Heart left ventricle (tissue), 16 donors: ENCODE measurements at regions not wholly inside any gene's neighbourhood (a gene's known extent, or its start where the extent isn't known, plus 50 kb on each side); places are given as distances from the start of the nearest gene placed in this dataset.

Experiments used
- ATAC-seq, 4 donors: fragments of 200-7000 bp; cut with Tn5 transposase; one replicate each; pipeline ENCODE4 v1.9.1; 2020 to 2022; ENCODE audit warnings: moderate library complexity in 4 of 4, mild to moderate bottlenecking in 3 of 4, moderate number of reproducible peaks in 1 of 4
- DNase-seq, 5 donors: peaks; one replicate each; pipeline ENCODE4 v3.0.0-alpha.2; 2020
- H3K27ac ChIP-seq, 12 donors: fragments of 200-600 bp; sonication (generic) in 4 of 12; one replicate each; pipeline versions ENCODE4 v1.5.0 to v1.8.0; 2016 to 2022; ENCODE audit warnings: mild to moderate bottlenecking in 2 of 12
- H3K27me3 ChIP-seq, 9 donors: fragments of 200-600 bp; sonication (generic) in 2 of 9; one replicate each; pipeline versions ENCODE4 v1.5.1 to v1.8.0; 2016 to 2022; ENCODE audit warnings: mild to moderate bottlenecking in 3 of 9
- H3K36me3 ChIP-seq, 9 donors: fragments of 200-600 bp; sonication (generic) in 2 of 9; one replicate each; pipeline versions ENCODE4 v1.5.0 to v1.8.0; 2018 to 2022; ENCODE audit warnings: mild to moderate bottlenecking in 2 of 9
- H3K4me1 ChIP-seq, 12 donors: fragments of 200-600 bp; sonication (generic) in 4 of 12; one replicate each; pipeline versions ENCODE4 v1.5.0 to v1.8.0; 2016 to 2022; ENCODE audit warnings: mild to moderate bottlenecking in 3 of 12
- H3K4me3 ChIP-seq, 12 donors: fragments of 200-600 bp; sonication (generic) in 4 of 12; one replicate each; pipeline versions ENCODE4 v1.5.0 to v1.8.0; 2017 to 2022; ENCODE audit warnings: mild to moderate bottlenecking in 9 of 12, moderate library complexity in 4 of 12
- H3K9me3 ChIP-seq, 12 donors: fragments of 200-600 bp; sonication (generic) in 4 of 12; one replicate each; pipeline versions ENCODE4 v1.5.0 to v1.8.0; 2016 to 2022; ENCODE audit warnings: mild to moderate bottlenecking in 1 of 12
- POLR2A ChIP-seq, 2 donors: fragments of 450-650 bp; IDR thresholded peaks; one replicate each; pipeline ENCODE4 v1.6.1; 2017; ENCODE audit warnings: antibody characterized with exemption in 2 of 2, mild to moderate bottlenecking in 2 of 2, moderate library complexity in 2 of 2
- WGBS, 4 donors: extraction: QIAGEN DNeasy Blood & Tissue Kit in 2 of 4; methylation state at CpG; one replicate each; pipeline versions ENCODE4 v1.1.5 to v1.1.7; 2013 to 2018; 5-methylcytosine and 5-hydroxymethylcytosine counted together
- intact Hi-C, 10 donors: fragments of 100-400 bp; cut with DNase I; formaldehyde crosslinking; loops; one replicate each; pipeline versions ENCODE4 v1.11.1 to v1.14.2; 2022
- TF ChIP-seq, protein P1 (sequence below), 12 donors: fragments of 200-600 bp; sonication (generic) in 4 of 12; IDR thresholded peaks; one replicate each; pipeline versions ENCODE4 v1.5.0 to v1.8.0; 2018 to 2022; ENCODE audit warnings: antibody characterized with exemption in 12 of 12, mild to moderate bottlenecking in 5 of 12
- donor health status: ischemic (EF 13 %, LVEDD 7.1; RV severe dilation, severe dysfunction).
- donor health status: healthy with polysubstance abuse.
- donor health status: DM: no; HTN: yes; CAD: no.
- donor health status: DM: no; HTN: no; CAD: no.
- donor health status: ischemic (EF 25% LVEDD 6.9; RV normal size, moderate dysfunction).
- donor health status: ischemic (EF 25% LVEDD 5.7; RV mildly dilated, moderate dysfunction).
- donor health status: healthy.
- donor health status: DM: yes; HTN: yes; CAD: no.
- donor health status: ischemic (EF 35%, LVEDD 5.7; RV mildly dilated, moderate dysfunction).
- donor health status: nonischemic (EF 11% LVEDD 7.7; RV severe dilation, severe dysfunction).
- donor health status: DM: yes; HTN: yes; CAD: no.
- donor health status: PGD.
- donor health status: ischemic (EF 29% LVEDD 5.4; RV normal size, mild dysfunction).
- donor health status: nonischemic (EF 23%, LVEDD 6.1; RV moderate dilation, normal function).

DNA sequence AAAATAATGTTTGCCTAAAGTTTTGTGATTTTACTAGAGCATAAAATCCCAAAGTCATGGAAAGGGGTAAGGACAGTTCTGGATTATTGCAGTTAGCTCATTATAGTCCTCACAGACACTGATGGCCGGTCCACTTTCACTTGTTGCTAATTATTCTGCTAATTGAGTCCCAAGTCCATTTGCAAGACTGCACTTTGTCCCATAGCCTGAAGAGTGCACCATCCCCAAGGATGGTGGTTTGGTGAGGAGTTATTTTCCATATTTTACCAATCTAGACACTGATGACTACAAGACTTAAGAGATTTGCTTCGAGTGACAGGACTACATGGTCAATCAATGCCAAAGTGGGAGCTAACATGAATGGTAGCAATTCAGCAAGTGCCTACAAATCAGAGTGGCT, 181.8 kb upstream of the CACNA2D1 start:
- Histone ChIP-seq H3K36me3 (no peaks in the 10 kb centered on the region), H3K4me3 (no peak overlapping the region), H3K27me3 (no peaks in the 10 kb centered on the region), H3K27ac (no peak overlapping the region), H3K4me1 (no peaks in the 10 kb centered on the region), H3K9me3 (no peaks in the 10 kb centered on the region)
- no peak for DNase-seq
- TF ChIP-seq, protein P1, sequence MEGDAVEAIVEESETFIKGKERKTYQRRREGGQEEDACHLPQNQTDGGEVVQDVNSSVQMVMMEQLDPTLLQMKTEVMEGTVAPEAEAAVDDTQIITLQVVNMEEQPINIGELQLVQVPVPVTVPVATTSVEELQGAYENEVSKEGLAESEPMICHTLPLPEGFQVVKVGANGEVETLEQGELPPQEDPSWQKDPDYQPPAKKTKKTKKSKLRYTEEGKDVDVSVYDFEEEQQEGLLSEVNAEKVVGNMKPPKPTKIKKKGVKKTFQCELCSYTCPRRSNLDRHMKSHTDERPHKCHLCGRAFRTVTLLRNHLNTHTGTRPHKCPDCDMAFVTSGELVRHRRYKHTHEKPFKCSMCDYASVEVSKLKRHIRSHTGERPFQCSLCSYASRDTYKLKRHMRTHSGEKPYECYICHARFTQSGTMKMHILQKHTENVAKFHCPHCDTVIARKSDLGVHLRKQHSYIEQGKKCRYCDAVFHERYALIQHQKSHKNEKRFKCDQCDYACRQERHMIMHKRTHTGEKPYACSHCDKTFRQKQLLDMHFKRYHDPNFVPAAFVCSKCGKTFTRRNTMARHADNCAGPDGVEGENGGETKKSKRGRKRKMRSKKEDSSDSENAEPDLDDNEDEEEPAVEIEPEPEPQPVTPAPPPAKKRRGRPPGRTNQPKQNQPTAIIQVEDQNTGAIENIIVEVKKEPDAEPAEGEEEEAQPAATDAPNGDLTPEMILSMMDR (IDR thresholded peaks at IDR 0.05): no peak
- no peak for TF ChIP-seq POLR2A (IDR thresholded peaks at IDR 0.05)
- ATAC-seq: no peak
- intact Hi-C loops: no loop called here
- 82 to 92% (median 87%) methylated on average over 2 of the region's 2 CpGs for WGBS, 4 donors

DNA sequence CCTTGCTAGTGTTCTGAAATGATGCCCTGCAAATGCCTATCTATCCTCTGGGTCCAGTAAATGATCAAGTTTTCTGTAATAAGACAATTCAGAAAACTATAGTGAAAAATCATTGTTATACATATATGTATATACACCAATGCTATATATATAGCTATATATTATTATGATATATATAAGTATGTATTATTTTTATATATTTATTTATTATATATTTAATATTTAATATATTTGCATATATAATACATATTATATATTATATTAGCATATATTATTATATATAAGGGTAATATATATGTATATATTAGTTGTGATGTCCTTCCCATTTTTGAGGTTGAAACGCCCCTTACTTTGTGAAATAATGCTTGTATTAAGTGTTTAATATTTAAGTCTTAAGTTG, 181.4 kb upstream of the CACNA2D1 start:
- intact Hi-C loops: no loop called here
- Histone ChIP-seq H3K9me3 (no peaks in the 10 kb centered on the region), H3K4me3 (no peak overlapping the region), H3K27ac (no peak overlapping the region), H3K4me1 (no peaks in the 10 kb centered on the region), H3K36me3 (no peaks in the 10 kb centered on the region), H3K27me3 (no peaks in the 10 kb centered on the region)
- DNase-seq: no peak
- no peak for ATAC-seq
- TF ChIP-seq POLR2A (IDR thresholded peaks at IDR 0.05): no peak
- TF ChIP-seq, protein P1 (IDR thresholded peaks at IDR 0.05): no peak
- 90 to 95% (median 94%) methylated on average over 1 of the region's 1 CpG for WGBS, 4 donors

DNA sequence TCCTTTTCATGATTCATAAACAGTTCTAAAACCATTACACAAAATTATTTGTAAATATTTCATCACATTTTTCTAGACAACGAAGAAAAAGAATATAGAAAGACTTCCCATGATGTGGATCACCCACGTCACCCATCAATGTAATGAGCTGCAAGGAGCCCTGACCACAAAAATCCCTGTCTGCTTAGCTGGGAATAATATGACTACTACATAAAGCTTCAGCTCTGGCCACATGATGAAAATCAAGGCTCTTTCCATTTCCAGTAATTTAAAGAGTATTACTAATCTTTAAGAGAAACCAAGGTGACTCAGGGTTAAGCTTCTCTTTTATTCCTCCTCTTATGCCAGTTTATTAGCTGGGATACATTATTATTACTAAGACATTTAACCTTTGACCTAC, 180.8 kb upstream of the CACNA2D1 start:
- H3K9me3 ChIP-seq: no peaks in the 10 kb centered on the region
- H3K27ac ChIP-seq: no peak overlapping the region
- no peak overlapping the region for H3K4me3 ChIP-seq
- DNase-seq (no peak), ATAC-seq (no peak)
- TF ChIP-seq, protein P1 (IDR thresholded peaks at IDR 0.05): no peak
- TF ChIP-seq POLR2A (IDR thresholded peaks at IDR 0.05): no peak
- H3K4me1 ChIP-seq: no peaks in the 10 kb centered on the region
- intact Hi-C loops: no loop called here
- H3K36me3 ChIP-seq: no peaks in the 10 kb centered on the region
- H3K27me3 ChIP-seq: no peaks in the 10 kb centered on the region
- 86 to 90% (median 87%) methylated on average over 2 of the region's 2 CpGs for WGBS, 4 donors

DNA sequence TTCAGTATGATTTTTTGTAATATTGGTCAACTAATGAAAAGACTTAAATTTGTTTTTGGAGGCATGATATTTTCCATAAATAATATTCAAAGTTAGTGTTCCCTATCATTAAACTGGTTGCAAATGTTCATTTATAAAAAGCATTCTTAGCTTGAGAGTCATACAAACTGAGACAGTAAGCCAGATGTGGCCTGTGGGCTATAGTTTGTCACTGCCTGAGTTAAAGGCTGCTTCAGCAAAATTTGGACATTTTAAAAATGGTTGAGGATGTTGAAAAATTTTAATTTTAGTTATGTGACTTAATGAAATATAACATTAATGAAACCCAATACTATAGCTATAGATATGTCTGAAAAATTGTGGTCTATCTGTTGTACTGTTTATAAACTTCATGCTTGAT, 180.2 kb upstream of the CACNA2D1 start:
- no peaks in the 10 kb centered on the region for H3K27me3 ChIP-seq
- no peak for DNase-seq
- TF ChIP-seq, protein P1 (IDR thresholded peaks at IDR 0.05): no peak
- no peak for TF ChIP-seq POLR2A (IDR thresholded peaks at IDR 0.05)
- ATAC-seq: no peak
- H3K27ac ChIP-seq: no peak overlapping the region
- H3K36me3 ChIP-seq: no peaks in the 10 kb centered on the region
- intact Hi-C loops: no loop called here
- no peak overlapping the region for H3K4me3 ChIP-seq
- H3K9me3 ChIP-seq: no peaks in the 10 kb centered on the region
- H3K4me1 ChIP-seq: no peaks in the 10 kb centered on the region
